ENCODE measurements at regions not wholly inside any gene's neighbourhood (a gene's known extent, or its start where the extent isn't known, plus 50 kb on each side); places are given as distances from the start of the nearest gene placed in this dataset.

DNA sequence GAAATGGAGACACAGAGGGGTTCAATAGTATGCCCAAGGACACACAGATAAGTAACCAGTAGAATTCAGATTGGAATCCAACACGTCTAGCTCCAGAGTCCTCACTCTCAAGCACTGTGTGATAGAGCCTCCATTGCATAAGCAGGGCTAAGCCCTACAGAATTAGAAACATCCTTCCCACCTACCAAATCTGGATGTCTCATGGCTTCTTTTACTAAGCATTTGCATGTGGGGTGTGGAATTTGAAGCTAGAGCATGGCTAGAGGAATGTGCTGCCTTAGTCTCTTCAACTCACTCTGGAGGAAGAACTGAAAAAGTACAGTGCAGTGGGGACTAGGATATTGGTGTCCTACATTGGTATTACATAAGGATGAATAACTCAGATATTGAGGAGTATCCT is 119.4 kb downstream of the MFAP3L start:
- DNase-seq, result peak; percentile 20 to 56
- H2AK5ac ChIP-seq (ENCODE audit: low read length), result no peak overlapping the region
- peaks cover 2% of the 10 kb centered on the region for H3K9me3 ChIP-seq (ENCODE audit: insufficient read depth, low read depth, low read length)
- no CpG with 5 or more reads among the region's 1 CpG for WGBS (ENCODE audit: extremely low coverage, insufficient coverage, insufficient read length)
- no peaks in the 10 kb centered on the region for H3K79me2 ChIP-seq (ENCODE audit: control insufficient read depth, insufficient read depth, low read length, poor library complexity)
- no peak overlapping the region for H3K4ac ChIP-seq (ENCODE audit: low read depth, low read length)
- no peak overlapping the region for H2BK5ac ChIP-seq (ENCODE audit: low read depth, low read length, poor library complexity)
- no peak overlapping the region for H4K12ac ChIP-seq (ENCODE audit: low read depth, low read length)
- H3K23ac ChIP-seq (ENCODE audit: low read length), result no peak overlapping the region
- no peaks in the 10 kb centered on the region for H3K79me1 ChIP-seq (ENCODE audit: low read length)
- no peak overlapping the region for H4K8ac ChIP-seq (ENCODE audit: low read depth, low read length)
- H3K14ac ChIP-seq (ENCODE audit: low read length), result no peak overlapping the region
- no peak overlapping the region for H2BK120ac ChIP-seq (ENCODE audit: insufficient read depth, low read length, poor library complexity)
- H4K91ac ChIP-seq (ENCODE audit: low read depth, low read length), result no peak overlapping the region
- no peak overlapping the region for H3K4me2 ChIP-seq (ENCODE audit: low read length)
- H3K4me1 ChIP-seq (ENCODE audit: control insufficient read depth in 1 of 2, insufficient read depth in 2 of 2, low read length in 2 of 2), result no peaks in the 10 kb centered on the region
- no peak overlapping the region for H3K18ac ChIP-seq (ENCODE audit: low read length)
- H3K4me3 ChIP-seq (ENCODE audit: low read depth, low read length), result no peak overlapping the region
- no peak overlapping the region for H3K27ac ChIP-seq (ENCODE audit: low read depth, low read length)
- H3K9ac ChIP-seq (ENCODE audit: low read length), result no peak overlapping the region
- H3K27me3 ChIP-seq (ENCODE audit: insufficient read depth, low read length), result no peaks in the 10 kb centered on the region
- H2BK12ac ChIP-seq (ENCODE audit: low read length), result no peak overlapping the region
- H2AFZ ChIP-seq (ENCODE audit: insufficient read depth, low read length, poor library complexity), result no peak overlapping the region
- H3K36me3 ChIP-seq (ENCODE audit: control insufficient read depth in 1 of 2, insufficient read depth in 2 of 2, low read length in 2 of 2), result no peaks in the 10 kb centered on the region

DNA sequence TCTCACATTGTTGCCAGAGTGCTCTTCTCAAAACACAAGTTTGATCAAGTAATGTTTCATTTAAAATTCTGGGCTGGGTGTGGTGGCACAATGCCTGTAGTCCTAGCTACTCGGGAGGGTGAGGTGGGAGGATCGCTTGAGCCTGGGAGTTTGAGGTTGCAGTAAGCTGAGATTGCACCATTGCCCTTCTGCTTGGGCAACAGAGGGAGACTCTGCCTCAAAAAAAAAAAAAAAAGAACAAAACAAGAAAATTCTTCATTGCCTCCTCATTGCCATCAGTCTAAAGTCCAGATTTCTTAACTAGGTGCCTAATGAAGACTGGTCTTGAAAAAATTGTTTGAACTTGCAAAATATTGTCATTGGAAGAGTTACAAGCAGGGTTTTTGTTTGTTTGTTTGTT is 120.1 kb downstream of the MFAP3L start:
- no peak overlapping the region for H3K4ac ChIP-seq (ENCODE audit: low read depth, low read length)
- H3K36me3 ChIP-seq (ENCODE audit: control insufficient read depth in 1 of 2, insufficient read depth in 2 of 2, low read length in 2 of 2), result no peaks in the 10 kb centered on the region
- H3K9me3 ChIP-seq (ENCODE audit: insufficient read depth, low read depth, low read length), result peaks cover 2% of the 10 kb centered on the region
- no peak overlapping the region for H2AFZ ChIP-seq (ENCODE audit: insufficient read depth, low read length, poor library complexity)
- H3K23ac ChIP-seq (ENCODE audit: low read length), result no peak overlapping the region
- no peak overlapping the region for H4K8ac ChIP-seq (ENCODE audit: low read depth, low read length)
- no peaks in the 10 kb centered on the region for H3K79me2 ChIP-seq (ENCODE audit: control insufficient read depth, insufficient read depth, low read length, poor library complexity)
- H2BK120ac ChIP-seq (ENCODE audit: insufficient read depth, low read length, poor library complexity), result no peak overlapping the region
- no peak overlapping the region for H3K27ac ChIP-seq (ENCODE audit: low read depth, low read length)
- no peak overlapping the region for H3K14ac ChIP-seq (ENCODE audit: low read length)
- H3K27me3 ChIP-seq (ENCODE audit: insufficient read depth, low read length), result no peaks in the 10 kb centered on the region
- H3K4me3 ChIP-seq (ENCODE audit: low read depth, low read length), result no peak overlapping the region
- H4K12ac ChIP-seq (ENCODE audit: low read depth, low read length), result no peak overlapping the region
- H2AK5ac ChIP-seq (ENCODE audit: low read length), result no peak overlapping the region
- no peak overlapping the region for H2BK12ac ChIP-seq (ENCODE audit: low read length)
- H3K4me1 ChIP-seq (ENCODE audit: control insufficient read depth in 1 of 2, insufficient read depth in 2 of 2, low read length in 2 of 2), result no peaks in the 10 kb centered on the region
- no peak overlapping the region for H4K91ac ChIP-seq (ENCODE audit: low read depth, low read length)
- peak in 1 of 2 donors; percentile 30 for DNase-seq
- no CpG with 5 or more reads among the region's 2 CpGs for WGBS (ENCODE audit: extremely low coverage, insufficient coverage, insufficient read length)
- no peak overlapping the region for H3K9ac ChIP-seq (ENCODE audit: low read length)
- no peak overlapping the region for H3K18ac ChIP-seq (ENCODE audit: low read length)
- no peaks in the 10 kb centered on the region for H3K79me1 ChIP-seq (ENCODE audit: low read length)
- H3K4me2 ChIP-seq (ENCODE audit: low read length), result no peak overlapping the region
- no peak overlapping the region for H2BK5ac ChIP-seq (ENCODE audit: low read depth, low read length, poor library complexity)

DNA sequence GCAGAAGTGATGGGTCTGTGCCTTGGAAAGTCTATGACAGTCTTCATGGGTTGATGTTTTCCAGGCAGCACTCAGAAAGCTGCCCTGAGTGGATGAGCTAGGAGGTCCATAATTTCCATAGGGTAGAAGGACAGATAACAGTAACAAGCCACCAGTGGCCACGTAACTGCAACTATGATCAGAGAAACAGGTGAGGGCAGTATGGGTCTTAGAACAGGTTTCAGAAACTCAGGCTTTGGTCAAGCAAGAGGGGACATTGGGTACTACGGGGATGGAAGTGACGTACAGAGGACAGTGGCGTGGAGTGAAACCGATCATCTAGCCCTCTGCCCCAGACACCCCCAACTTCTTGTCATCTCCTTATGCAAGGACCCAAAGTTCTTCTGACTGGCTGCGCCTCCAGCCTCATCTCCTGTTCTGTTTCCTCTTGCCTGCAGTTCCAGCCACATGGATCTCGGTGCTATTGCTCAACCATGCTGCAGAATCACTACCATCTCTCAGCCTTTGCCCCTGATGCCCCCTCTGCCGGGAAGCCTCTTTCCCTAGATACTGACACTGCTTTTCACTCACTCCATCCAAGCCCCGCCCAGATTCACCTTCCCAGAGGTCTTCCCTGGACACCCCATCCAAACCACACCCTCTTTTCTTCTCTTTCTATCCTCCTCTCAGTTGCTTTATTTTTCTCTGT is 123.4 kb downstream of the MFAP3L start:
- Histone ChIP-seq H3K4ac (ENCODE audit: low read depth, low read length) (no peak overlapping the region), H3K79me2 (ENCODE audit: control insufficient read depth, insufficient read depth, low read length, poor library complexity) (no peaks in the 10 kb centered on the region), H3K9me3 (ENCODE audit: insufficient read depth, low read depth, low read length) (peaks cover 2% of the 10 kb centered on the region), H3K4me2 (ENCODE audit: low read length) (no peak overlapping the region), H3K27me3 (ENCODE audit: insufficient read depth, low read length) (no peaks in the 10 kb centered on the region), H3K27ac (ENCODE audit: low read depth, low read length) (no peak overlapping the region), H3K9ac (ENCODE audit: low read length) (no peak overlapping the region), H2BK120ac (ENCODE audit: insufficient read depth, low read length, poor library complexity) (no peak overlapping the region), H3K79me1 (ENCODE audit: low read length) (no peaks in the 10 kb centered on the region), H3K4me3 (ENCODE audit: low read depth, low read length) (no peak overlapping the region), H3K36me3 (ENCODE audit: control insufficient read depth in 1 of 2, insufficient read depth in 2 of 2, low read length in 2 of 2) (no peaks in the 10 kb centered on the region), H2BK12ac (ENCODE audit: low read length) (no peak overlapping the region), H3K14ac (ENCODE audit: low read length) (no peak overlapping the region), H3K23ac (ENCODE audit: low read length) (no peak overlapping the region), H4K12ac (ENCODE audit: low read depth, low read length) (no peak overlapping the region), H2AFZ (ENCODE audit: insufficient read depth, low read length, poor library complexity) (no peak overlapping the region), H2BK5ac (ENCODE audit: low read depth, low read length, poor library complexity) (no peak overlapping the region), H3K4me1 (ENCODE audit: control insufficient read depth in 1 of 2, insufficient read depth in 2 of 2, low read length in 2 of 2) (peaks cover 0 to 2% of the 10 kb centered on the region in 2 experiments), H4K8ac (ENCODE audit: low read depth, low read length) (no peak overlapping the region), H3K18ac (ENCODE audit: low read length) (no peak overlapping the region), H4K91ac (ENCODE audit: low read depth, low read length) (no peak overlapping the region), H2AK5ac (ENCODE audit: low read length) (no peak overlapping the region)
- peak in 1 of 2 donors; percentile 46 for DNase-seq
- no CpG with 5 or more reads among the region's 9 CpGs for WGBS (ENCODE audit: extremely low coverage, insufficient coverage, insufficient read length)

DNA sequence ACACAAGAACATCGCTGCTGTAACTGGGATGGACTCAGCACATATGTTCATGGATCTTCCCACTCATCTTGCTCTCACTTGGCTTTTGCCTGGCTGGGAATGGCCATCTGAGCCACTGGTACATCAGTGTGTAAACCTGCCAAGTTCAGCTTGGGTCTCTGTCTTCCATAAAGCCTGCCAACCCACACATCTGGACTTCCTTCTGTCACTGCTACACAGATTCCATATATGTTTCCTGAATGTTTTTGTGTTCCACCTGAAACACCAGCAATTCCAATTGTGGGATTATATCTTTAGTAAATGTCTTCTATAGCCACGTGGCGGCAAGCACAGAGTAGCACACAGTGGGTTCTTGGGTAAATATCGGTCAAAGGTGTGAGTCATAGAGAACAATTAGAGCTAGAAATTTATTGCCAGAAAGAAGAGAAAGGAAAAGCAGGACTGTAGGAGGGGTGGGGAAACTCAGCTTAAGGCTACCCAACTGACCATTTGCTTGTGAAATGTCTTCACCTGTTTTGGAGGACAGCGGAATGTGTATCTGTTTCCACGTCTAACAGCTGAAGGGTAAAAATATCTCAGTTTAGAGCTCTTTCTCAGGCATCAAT is 125.9 kb downstream of the MFAP3L start:
- no peak overlapping the region for H4K91ac ChIP-seq (ENCODE audit: low read depth, low read length)
- H3K79me2 ChIP-seq (ENCODE audit: control insufficient read depth, insufficient read depth, low read length, poor library complexity), result no peaks in the 10 kb centered on the region
- H2BK12ac ChIP-seq (ENCODE audit: low read length), result no peak overlapping the region
- H4K8ac ChIP-seq (ENCODE audit: low read depth, low read length), result no peak overlapping the region
- H3K9me3 ChIP-seq (ENCODE audit: insufficient read depth, low read depth, low read length), result no peaks in the 10 kb centered on the region
- no peaks in the 10 kb centered on the region for H3K79me1 ChIP-seq (ENCODE audit: low read length)
- H3K4me3 ChIP-seq (ENCODE audit: low read depth, low read length), result no peak overlapping the region
- H2AFZ ChIP-seq (ENCODE audit: insufficient read depth, low read length, poor library complexity), result no peak overlapping the region
- H3K18ac ChIP-seq (ENCODE audit: low read length), result no peak overlapping the region
- peak in 1 of 2 donors; percentile 15 for DNase-seq
- no peak overlapping the region for H3K9ac ChIP-seq (ENCODE audit: low read length)
- no peak overlapping the region for H3K27ac ChIP-seq (ENCODE audit: low read depth, low read length)
- no peak overlapping the region for H2BK120ac ChIP-seq (ENCODE audit: insufficient read depth, low read length, poor library complexity)
- no peak overlapping the region for H3K14ac ChIP-seq (ENCODE audit: low read length)
- H3K36me3 ChIP-seq (ENCODE audit: control insufficient read depth in 1 of 2, insufficient read depth in 2 of 2, low read length in 2 of 2), result no peaks in the 10 kb centered on the region
- no peak overlapping the region for H4K12ac ChIP-seq (ENCODE audit: low read depth, low read length)
- H2BK5ac ChIP-seq (ENCODE audit: low read depth, low read length, poor library complexity), result no peak overlapping the region
- no peak overlapping the region for H3K4ac ChIP-seq (ENCODE audit: low read depth, low read length)
- peaks cover 0 to 2% of the 10 kb centered on the region in 2 experiments for H3K4me1 ChIP-seq (ENCODE audit: control insufficient read depth in 1 of 2, insufficient read depth in 2 of 2, low read length in 2 of 2)
- no peaks in the 10 kb centered on the region for H3K27me3 ChIP-seq (ENCODE audit: insufficient read depth, low read length)
- no peak overlapping the region for H2AK5ac ChIP-seq (ENCODE audit: low read length)
- WGBS (ENCODE audit: extremely low coverage, insufficient coverage, insufficient read length), result no CpG with 5 or more reads among the region's 6 CpGs
- no peak overlapping the region for H3K4me2 ChIP-seq (ENCODE audit: low read length)
- no peak overlapping the region for H3K23ac ChIP-seq (ENCODE audit: low read length)

Data from trophoblast cell (in vitro differentiated cells and primary cell).